ENCODE measurements at regions not wholly inside any gene's neighbourhood (a gene's known extent, or its start where the extent isn't known, plus 50 kb on each side); places are given as distances from the start of the nearest gene placed in this dataset.
"Not testable (repeated sequence)": the region's sequence is repeated elsewhere in the genome, so short reads cannot be mapped to it uniquely, and the experiment has no call there.

DNA sequence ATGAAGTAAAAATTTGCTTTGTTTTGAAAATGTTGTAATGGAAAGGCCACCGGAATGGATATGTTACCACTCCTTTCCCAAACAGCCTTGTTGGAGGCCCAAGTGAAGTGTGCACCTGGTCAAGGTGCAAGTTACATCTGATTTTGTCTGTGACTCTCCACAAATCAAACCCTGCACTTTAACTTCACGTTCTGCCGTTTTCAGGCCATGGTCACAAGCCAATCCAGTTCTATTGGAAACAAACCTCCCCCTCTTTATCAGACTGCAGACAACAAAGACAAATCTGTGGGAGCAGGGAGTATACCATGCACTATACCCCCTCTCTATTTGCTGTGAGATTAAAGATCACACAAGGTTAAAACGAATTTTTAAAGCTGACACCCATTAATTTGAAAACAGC is 155.6 kb upstream of the RFC3 start:
- no peak for DNase-seq (ENCODE audit: low read depth)

DNA sequence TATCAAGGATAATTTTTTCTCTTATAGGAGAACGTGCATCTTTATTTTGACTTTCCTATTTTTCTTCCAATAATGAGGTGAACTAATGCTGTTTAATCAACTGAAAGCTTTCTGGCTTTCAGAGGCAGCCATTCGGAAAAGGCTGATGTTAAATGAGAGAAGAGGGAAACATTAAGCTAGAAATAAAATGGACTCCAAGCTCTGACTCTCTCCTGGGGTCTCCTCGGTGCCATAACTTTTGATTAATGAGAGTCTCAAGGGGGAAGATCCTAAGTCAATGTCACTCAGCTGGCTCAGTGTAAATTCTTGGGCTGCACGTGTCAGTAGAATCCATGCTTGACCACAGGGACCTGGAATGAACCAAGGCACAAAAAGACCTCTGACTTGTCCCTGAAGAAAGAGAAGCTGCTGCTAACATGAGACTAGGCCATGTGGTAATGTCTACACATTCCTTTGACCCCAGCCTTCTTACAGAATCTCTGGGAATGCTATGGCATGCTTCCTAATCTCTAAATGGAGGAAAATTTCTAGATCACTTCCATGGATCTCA is 152.2 kb upstream of the RFC3 start:
- DNase-seq (ENCODE audit: low read depth), result no peak

- no peak for DNase-seq (ENCODE audit: low read depth)
Observed at GRCh38 chr13:33671560-33671959, 146.4 kb upstream of the RFC3 start.

DNA sequence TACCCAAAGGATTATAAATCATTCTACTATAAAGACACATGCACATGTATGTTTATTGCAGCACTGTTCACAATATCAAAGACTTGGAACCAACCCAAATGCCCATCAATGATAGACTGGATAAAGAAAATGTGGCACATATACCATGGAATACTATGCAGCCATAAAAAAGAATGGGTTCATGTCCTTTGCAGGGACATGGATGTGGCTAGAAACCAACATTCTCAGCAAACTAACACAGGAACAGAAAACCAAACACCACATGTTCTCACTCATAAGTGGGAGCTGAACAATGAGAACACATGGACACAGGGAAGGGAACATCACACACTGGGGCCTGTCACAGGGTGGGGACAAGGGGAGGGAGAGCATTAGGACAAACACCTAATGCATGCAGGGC is 145.9 kb upstream of the RFC3 start:
- not testable (repeated sequence) for DNase-seq (ENCODE audit: low read depth)

GRCh38 chr13:33676045-33676989 is 141.6 kb upstream of the RFC3 start:
- peak; percentile 15 for DNase-seq (ENCODE audit: low read depth)

DNA sequence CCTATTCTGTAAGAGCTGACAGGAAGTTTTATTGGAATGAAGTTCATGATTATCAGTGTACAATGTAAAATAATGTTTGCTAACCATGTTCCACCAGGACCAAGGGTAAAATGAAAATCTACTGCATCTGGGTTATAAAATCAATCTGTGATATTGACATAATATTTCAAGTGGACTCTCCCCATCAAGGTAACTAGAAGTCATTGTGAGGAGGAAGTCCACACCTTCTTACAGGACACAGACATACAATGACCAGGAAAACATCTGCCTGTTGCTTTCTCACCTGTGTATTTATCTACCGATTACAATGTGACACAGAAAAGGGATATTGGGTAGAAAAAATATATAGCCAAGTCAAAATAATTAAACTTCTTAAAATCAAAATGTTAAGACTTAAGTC is 140.7 kb upstream of the RFC3 start:
- no peak for DNase-seq (ENCODE audit: low read depth)

- DNase-seq (ENCODE audit: low read depth), result no peak
Observed at GRCh38 chr13:33678084-33678483, 139.9 kb upstream of the RFC3 start.

DNA sequence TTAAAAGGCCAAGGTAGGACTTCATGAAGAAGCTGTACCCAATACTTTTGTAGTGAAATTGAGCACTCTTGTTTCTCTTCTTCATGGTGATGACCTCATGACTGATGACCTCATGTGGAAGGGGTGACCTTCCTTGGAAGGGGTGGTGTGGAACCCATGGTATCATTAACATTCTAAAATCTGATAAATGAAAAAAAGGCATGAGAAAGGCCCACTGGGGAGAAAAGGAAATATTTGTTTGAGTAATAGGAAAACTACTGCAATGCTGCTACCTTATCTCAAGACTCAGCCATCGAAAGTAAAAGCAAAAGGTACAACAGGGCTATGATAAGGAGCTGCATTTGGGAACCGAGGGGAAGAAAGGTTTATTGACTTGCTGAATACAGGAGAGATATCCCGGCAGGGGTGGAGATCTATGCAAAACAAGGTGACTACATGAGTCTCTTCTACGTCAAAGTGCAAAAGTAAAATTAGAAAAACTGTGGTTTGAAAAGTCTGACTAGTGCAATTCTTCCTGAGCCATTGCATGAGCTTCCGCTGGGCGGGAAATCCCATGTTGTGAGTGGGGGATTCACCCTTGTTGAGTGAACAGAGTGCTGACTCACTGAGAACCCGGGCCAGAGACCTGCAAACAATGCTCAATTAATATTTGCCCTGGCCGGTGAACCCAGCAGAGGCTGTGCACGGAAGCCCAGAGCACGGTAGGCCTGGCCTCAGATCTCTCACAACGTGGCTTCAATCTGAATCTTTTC is 138.9 kb upstream of the RFC3 start:
- peak; percentile 48 for DNase-seq (ENCODE audit: low read depth)

- DNase-seq (ENCODE audit: low read depth), result no peak
Observed at GRCh38 chr13:33679658-33680012, 138.3 kb upstream of the RFC3 start.

DNA sequence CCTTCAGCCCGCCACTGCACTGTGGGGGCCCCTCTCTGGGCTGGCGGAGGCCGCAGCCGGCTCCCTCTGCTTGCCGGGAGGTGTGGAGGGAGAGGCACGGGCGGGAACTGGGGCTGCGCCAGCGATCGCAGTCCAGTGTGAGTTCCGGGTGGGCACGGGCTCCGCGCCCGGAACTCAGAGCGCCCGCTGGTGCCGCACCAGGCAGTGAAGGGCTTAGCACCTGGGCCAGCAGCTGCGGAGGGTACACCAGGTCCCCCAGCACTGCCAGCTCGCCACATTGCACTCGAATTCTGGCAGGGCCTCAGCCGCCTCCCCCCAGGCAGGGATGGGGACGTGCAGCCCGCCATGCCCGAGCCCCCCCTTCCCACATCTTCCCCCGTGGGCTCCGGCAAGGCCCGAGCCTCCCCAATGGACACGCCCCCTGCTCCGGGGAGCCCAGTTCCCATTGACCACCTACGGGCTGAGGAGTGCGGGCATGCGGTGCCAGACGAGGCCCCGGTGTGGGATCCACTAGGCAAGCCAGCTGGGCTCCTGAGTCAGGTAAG is 135.9 kb upstream of the RFC3 start:
- no peak for DNase-seq (ENCODE audit: low read depth)

- DNase-seq (ENCODE audit: low read depth), result not testable (repeated sequence)
Observed at GRCh38 chr13:33682646-33683045, 135.3 kb upstream of the RFC3 start.

DNA sequence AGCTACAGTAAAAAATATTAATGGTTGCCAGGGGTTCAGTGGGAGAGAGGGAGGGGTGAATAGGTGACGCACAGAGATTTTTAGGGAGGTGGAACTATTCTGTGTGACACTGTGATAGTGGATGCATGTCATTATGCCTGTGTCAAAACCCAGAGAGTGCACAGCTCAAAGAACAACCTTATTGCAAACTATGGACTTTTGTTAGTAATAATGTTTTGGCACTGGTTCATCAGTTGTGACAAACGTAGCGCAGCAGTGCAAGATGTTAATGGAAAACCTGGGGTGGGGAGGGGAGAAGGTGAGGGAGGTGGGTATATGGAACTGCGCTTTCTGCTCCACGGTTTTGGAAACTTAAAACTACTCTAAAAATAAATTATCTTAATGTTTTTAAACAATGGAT is 134.6 kb upstream of the RFC3 start:
- DNase-seq (ENCODE audit: low read depth), result no peak

DNA sequence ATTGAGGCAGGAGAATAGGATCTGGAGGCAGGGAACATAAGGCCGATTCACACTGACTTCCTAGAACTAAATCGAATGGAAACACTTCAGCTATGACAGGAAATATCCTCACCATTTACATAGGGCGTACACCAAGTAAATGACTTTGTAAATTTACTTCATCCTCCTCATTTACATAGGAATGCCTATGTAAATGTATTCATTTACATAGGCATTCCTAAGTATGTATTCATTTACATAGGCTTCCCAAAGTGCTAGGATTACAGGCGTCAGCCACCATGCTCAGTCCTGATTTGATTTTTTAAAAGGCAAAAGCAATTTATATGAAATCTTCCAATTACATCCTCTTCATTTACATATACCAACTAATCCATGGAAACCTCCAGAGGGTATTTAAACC is 133.1 kb upstream of the RFC3 start:
- no peak for DNase-seq (ENCODE audit: low read depth)

DNA sequence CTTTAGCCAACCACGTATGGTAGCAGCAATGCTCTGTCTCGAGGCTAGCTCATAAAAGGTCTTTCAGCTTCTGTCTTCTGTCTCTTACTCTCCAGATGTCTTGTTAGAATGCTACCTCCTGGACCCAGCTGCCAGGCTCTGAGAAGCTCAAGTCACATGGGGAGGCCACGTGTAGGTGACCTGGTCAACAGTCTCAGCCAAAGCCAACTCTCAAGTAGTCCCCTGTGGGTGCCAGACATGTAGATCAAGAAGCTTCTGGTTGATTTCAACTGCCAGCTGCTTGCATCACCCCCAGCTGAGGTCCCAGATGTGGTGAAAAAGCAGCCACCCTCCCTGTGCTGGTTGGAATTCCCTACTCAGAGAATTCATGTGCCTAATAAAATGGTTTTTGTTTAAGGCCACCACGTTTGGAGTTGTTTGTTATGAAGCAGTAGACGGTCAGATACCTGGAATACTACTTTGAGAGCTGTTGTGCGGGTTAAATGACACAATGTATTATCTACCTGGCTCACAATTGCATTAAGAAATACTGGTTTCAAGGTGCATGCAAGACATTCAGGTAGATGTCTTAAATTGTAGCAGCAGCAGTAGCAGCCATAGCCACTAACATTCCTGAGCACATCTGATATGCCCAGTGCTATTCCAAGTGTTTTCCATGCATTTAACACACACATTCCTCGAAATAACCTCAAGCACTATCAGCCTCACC is 131.0 kb upstream of the RFC3 start:
- DNase-seq (ENCODE audit: low read depth), result no peak

DNA sequence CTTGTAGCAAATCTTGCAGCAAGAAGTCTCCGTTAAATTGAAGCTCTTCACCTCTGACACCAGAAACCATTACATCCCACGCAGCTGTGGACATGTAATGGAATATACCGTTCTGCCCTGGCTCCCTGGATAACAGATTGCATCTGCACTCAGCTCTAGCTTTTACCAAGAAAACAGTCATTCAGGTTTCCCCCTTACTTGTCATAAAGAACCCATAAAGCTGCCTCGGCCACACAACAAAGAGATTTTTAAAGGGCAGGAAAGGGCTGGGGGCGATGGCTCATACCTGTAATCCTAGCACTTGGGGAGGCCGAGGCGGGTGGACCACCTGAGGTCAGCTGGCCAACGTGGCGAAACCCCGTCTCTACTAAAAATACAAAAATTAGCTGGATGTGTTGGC is 127.6 kb upstream of the RFC3 start:
- no peak for DNase-seq (ENCODE audit: low read depth)

DNA sequence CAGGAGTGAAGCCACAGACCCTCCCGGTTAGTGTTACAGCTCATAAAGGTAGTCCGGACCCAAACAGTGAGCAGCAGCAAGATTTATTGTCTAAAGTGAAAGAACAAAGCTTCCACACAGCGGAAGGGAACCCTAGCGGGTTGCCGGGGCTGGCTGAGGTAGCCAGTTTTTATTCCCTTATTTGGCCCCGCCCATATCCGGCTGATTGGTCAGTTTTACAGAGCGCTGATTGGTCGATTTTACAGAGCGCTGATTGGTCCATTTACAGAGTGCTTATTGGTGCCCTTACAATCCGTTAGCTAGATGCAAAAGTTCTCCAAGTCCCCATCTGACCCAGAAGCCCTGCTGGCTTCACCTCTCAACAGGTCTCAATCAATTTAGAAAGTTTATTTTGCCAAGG is 126.0 kb upstream of the RFC3 start:
- DNase-seq (ENCODE audit: low read depth), result no peak

DNA sequence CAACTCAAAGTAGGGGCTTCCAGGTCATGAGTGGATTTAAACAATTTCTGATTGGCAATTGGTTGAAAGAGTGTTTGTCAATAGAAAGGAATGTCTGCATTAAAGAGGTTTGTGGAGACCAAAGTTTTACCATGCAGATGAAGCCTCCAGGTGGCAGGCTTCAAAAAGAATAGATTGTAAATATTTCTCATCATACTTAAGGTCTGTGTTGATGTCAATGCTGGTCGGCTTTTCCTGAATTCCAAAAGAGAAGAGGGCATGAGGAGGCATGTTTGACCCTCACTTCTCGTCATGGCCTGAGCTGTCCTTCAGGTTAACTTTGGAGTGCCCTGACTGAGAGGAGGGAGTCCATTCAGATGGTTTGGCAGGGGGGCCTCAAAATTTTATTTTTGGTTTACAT is 125.4 kb upstream of the RFC3 start:
- no peak for DNase-seq (ENCODE audit: low read depth)

- no peak for DNase-seq (ENCODE audit: low read depth)
Observed at GRCh38 chr13:33694546-33694945, 123.4 kb upstream of the RFC3 start.

DNA sequence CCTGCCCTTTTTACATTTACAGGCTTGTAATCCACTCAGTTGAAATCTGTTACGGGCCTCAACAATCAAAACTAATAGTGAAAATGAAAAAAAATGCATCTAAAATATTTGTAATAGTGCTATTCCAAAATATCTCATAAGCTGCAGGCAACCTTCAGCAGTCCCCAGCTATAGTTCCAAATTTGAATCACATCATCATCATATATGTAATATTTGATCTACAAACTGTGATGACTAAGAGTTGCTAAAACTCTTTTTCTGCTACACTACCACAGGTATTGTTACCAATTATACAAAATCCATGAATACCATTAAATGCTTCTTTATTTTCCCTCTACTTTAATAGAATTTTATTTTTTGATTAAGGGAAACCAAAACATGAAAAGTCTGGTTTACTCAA is 121.4 kb upstream of the RFC3 start:
- no peak for DNase-seq (ENCODE audit: low read depth)

DNA sequence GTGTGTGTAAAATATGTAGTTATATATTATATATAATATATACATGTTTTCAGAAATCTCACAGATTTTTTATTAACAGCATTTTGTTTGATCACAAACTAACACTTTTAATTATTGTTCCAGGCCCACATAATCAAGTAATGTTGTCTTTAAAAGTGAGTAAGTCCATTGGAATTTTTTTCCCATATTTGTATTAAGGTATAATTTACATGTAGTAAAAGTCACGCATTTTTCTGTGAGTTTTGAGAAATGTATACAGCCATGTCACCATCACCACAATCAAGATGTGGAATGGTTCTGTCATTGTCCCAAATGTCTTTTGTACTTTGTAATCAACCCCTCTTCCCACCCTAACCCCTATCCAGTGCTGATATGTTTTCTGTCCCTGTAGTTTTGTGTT is 120.0 kb upstream of the RFC3 start:
- DNase-seq (ENCODE audit: low read depth), result no peak

DNA sequence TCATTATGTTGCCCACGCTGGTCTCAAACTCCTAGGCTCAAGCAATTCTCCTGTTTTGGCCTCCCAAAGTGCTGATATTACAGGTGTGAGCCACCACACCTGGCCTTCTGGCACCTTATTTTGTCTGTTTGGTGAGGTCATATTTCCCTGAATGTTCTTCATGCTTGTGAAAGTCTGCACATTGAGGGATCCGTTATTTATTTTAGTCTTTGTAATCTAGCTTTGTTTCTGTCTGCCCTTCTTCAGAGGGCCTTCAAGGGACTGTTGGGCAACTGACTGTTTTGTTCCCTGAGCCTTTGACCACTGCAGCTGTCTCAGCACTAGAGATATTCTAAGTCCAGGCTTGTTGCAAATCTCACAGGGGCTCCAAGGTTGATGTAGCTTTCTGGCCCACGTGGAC is 110.5 kb upstream of the RFC3 start:
- no peak for DNase-seq (ENCODE audit: low read depth)

GRCh38 chr13:33710924-33711323 is 107.0 kb upstream of the RFC3 start:
- no peak for DNase-seq (ENCODE audit: low read depth)
